Stromal cell of bone marrow (primary cell): ENCODE measurements at regions not wholly inside any gene's neighbourhood (a gene's known extent, or its start where the extent isn't known, plus 50 kb on each side); places are given as distances from the start of the nearest gene placed in this dataset.
"Not testable (repeated sequence)": the region's sequence is repeated elsewhere in the genome, so short reads cannot be mapped to it uniquely, and the experiment has no call there.

Experiments used
- DNase-seq: peaks from one replicate; pipeline ENCODE4 v3.0.0-alpha.2; 2012; ENCODE audit warnings: low read depth

DNA sequence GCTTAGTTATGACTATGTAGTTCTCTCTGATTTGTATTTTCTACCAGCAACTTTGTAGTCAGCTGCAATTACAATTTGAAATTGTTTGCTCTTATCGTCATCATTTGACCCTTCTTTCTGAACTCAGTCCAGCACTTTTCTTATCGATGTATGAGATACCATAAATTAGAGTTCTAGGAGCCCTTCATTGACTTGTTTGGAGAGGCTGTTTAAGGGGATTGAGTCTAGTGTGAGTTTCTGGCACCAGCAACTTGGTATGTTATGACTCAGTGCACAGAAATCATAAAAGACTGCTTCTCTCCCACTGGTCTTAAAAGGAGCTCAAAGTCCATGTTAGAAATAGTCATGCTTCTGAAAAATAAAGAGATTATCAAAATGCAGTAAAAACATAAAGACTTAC lies 190.3 kb downstream of the TENT5A start:
- peak; percentile 59 for DNase-seq

DNA sequence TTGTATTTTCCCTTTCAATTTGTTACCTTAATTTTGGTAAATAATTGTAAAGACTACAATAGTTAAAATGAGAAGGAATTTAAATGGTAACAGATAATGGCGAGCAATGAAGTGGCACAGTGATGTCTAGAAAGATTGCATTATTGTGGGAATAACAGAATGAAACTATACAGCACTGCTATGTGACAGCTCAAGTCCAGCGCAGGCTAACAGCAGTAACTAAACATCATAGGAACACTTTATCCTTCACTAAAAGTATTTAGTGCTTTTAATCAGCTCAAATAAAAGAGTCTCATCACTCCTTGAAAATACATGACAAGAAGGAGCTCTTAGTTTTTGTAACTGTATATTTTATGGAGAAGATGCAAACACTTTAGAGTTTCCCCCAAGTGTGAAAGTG lies 190.8 kb downstream of the TENT5A start:
- DNase-seq = no peak

DNA sequence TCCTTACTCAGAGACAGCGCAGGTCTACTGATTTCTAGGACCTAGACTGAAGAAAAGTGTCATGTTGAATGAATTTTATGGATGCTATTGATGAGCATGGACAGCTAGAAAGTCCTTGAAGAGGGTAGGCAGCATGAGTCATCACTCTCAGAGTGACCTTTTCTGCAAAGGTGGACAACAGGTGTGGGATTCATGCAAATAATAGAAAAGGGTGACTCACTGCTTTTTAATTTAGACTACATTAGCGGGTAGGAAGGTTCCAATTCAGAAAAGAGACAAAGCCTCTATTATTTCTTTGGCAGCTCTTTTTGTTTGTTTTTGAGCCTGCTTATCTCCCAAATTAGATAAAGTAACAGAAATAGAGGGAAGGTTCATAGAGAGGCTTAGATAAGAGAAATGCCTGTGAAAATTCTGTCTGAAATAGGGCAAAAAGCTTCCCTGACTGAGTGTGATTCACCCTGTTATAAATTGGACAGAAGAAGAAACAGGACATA lies 191.4 kb downstream of the TENT5A start:
- DNase-seq = no peak

GRCh38 chr6:81557811-81558210 lies 194.7 kb downstream of the TENT5A start:
- DNase-seq = no peak

- no peak for DNase-seq
Measured at GRCh38 chr6:81556551-81556950, 195.9 kb downstream of the TENT5A start.

DNA sequence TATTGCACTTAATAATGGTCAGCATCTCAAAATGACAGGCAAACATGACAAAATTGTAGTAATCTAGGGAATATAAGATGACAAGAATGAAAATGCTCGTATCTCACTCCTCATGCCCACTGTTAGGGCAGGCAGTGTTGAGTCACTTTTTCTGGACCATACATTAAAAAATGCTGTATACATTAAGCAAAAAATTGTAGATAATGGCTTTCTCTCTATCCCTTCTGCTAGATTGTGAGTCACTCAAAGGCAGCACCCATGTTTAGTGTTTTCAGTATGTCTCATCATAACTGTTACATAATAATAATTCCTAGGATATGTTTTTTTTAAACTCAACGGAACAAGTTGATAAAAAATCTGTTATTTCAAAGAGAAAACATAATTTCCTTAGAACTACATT lies 199.3 kb downstream of the TENT5A start:
- DNase-seq = no peak

DNA sequence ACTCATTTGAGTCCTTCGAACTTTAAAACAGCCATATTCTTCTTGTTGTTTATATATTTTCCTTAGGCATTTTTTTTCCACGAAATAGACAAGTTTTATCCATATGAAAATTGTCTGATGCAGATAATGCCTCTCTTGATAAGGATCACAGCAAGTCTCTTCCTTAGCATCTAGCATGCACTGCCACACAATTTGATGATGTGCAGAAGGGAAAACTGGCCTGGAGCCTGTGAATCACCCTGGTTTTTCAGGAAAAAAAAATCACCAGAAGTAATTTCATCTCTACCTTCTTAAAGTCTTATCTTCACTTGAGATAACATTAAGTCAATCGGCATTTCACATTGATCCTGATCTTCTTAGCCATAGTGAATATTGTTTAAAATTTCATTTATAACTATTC lies 199.8 kb downstream of the TENT5A start:
- no peak for DNase-seq

GRCh38 chr6:81547149-81547548 lies 205.3 kb downstream of the TENT5A start:
- no peak for DNase-seq

GRCh38 chr6:81534934-81535465 lies 217.5 kb downstream of the TENT5A start:
- DNase-seq = no peak

DNA sequence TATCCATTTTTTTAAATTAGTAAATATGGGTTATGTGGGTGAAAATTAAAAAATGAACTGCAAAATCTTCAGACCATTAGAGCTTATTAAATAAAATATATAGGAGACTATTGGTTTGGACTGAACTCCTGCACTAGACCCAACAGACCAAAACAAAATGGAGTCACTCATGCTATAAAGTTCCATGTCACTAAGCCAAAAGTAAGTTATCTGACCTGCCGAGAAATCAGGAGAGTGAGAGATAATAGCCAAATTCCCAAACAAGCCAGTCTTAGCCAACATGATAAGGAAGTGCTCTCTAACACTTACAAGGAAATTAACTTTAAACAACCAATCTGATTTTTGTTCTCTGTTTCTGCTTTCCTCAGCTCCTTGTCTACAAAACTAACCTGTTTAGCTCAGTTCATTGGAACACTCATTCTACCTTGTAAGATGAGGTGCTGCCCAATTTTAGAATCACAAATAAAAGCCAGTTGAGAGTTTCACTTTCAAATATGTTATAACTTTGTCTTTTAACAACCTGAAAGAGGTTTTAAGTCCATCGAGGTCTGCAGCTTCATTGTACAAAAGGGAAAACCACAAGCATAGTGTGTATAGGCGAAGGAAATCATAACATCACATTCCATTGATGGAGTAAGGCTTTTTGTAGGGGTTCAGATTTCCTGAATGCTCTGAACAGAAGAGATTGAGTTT lies 220.5 kb downstream of the TENT5A start:
- DNase-seq = no peak

DNA sequence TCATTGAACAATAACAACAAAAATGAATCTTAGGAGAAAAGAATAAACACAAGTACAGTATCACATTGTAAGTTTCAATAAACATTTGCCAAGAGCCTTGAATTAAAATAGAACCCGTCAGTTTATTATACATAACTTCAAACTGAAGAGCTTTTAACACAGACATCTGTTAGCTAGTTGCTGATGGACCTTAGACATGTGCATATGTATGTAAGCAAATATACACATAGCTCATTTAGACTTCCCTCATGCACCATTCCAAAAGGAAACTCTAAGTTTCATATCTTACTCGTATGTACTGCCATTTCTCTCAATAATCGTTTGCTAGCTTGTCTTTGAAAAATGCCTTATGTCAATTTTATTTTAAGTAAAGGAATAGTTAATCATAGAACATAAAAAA lies 235.0 kb downstream of the TENT5A start:
- DNase-seq = no peak

DNA sequence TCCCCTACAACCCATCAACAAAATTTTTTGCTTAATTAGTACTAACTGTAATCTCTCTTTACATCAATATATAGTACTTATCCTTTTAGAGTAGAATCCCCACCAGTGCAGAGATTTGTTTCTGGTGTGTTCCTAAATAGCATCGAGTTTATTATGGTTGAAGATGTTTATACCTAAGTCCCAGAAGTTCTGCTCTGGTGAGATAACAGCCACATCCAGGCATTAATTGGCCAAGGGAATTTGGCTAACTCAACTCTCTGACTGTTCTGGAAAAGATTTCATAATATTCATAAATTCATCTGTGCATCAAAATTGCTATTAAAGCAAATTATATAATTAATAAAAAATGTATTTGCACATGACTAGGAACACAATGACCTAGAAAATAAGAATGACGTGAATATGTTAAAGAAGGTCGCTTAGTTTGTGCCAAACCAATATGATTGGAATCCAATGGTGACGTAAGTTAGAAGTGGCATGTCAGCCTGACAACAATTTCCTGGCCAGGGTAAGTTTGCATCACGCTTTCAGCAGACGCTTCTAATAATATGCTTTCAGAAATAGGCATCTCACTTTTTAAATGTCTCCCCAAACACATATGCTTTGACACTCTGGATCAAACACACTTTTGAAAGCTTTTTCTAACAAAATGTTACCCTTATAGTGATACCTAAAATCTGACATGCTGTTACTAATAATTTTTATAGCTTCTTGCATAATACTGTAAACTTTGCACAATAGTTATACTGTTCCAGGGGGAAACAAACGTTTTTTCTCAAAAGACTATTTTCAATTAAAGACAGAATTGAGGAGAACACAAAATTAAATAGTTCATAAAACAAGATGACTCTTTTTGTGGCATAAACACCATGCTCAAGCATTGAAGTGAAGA lies 236.7 kb downstream of the TENT5A start:
- peak; percentile 25 for DNase-seq

DNA sequence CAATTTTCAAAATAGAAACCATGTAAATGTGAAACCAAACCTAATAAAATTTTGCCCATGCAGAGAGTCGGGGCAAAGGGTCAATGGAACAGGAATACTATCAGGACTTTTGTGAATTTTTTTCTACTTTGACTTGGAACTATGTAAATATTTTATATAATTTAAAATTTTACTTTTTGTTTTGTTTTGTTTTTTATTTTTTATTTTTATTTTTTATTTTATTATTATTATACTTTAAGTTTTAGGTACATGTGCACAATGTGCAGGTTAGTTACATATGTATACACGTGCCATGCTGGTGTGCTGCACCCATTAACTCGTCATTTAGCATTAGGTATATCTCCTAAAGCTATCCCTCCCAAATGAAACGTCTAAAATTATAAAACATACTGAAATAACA lies 238.3 kb downstream of the TENT5A start:
- not testable (repeated sequence) for DNase-seq

- peak; percentile 6 for DNase-seq
Measured at GRCh38 chr6:81511423-81511822, 241.1 kb downstream of the TENT5A start.

GRCh38 chr6:81495999-81496398 lies 256.5 kb downstream of the TENT5A start:
- DNase-seq = no peak

DNA sequence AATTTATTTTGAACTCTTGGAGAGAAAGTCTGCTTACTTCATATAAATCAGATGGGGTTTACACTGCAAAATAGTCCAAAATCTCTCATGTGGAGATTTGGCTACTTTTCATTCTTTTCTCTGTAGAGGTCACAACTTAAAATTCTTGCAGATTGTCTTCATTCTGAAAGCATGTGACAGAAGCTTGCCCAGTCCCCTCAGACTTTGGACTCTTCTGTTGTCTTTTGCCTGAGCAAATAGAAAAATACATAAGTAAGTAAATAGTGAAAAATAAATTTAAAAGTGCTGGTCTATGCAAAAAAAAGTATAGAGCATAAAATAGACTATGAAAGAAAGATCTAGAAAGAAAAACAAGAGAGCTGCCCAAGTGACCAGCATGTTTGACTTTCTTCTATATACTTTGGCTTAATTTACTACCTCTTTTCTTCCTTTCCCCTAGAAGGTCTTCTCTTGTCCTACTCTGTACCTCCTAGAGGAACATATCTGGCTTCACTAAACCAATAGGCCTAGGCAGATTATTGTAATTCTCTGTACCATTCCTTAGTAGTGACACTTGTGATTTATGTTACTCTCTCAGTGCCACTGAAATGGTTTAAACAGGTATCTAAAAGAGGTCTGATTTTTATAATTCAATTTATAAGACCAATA lies 260.9 kb downstream of the TENT5A start:
- no peak for DNase-seq

GRCh38 chr6:81487489-81487888 lies 265.0 kb downstream of the TENT5A start:
- DNase-seq = peak; percentile 30

DNA sequence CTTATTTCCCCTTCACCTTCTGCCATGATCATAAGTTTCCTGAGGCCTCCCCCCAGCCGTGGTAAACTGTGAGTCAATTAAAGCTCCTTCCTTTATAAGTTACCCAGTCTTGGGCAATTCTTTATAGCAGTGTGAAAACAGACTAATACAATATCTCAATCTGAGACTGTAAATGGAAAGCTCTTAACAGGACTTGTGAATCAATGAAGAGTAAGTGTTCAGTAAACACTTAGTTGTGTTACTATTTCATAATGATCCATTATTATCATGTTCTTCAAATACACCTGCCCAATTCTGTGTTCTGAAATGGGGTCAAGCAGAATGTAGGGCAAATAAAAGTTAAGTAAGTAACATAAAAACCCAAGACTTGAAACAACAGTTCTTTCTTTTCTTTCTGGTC lies 266.2 kb downstream of the TENT5A start:
- no peak for DNase-seq

DNA sequence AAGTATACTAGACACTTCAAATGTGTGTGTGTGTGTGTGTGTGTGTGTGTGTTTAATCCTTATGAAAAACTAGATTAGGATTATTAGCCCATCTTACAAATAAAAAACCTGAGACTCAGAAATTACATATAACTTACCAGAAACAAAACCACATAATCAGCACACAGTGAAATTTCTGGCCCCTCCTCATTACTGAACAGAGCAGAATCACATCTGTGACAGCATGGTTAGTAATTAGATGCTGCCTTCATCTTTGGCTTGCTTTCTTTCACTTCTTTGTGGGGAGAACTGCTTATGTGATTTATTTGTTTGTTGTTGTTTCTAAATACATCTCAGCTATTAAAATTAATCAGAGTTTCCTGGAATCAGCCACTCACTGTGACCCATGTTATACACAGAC lies 267.1 kb downstream of the TENT5A start:
- DNase-seq = no peak

DNA sequence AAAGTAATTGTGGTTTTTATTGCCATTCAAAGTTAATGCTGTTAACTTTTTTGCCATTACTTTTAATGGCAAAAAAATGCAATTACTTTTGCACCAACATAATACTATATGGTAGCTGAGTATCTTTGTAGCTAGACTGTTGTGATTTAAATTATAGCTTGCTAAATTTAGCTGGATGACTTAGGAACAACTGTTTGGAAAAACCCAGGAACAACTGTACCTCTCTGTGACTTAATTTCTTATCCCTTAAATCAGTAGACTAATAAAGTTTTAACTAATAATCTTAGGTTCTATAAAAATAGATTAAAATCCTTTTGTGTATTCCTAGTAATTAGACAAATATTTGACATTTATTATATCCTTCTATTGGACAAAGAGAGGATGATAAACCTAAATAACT lies 268.2 kb downstream of the TENT5A start:
- DNase-seq = no peak

GRCh38 chr6:81480139-81480538 lies 272.3 kb downstream of the TENT5A start:
- no peak for DNase-seq

DNA sequence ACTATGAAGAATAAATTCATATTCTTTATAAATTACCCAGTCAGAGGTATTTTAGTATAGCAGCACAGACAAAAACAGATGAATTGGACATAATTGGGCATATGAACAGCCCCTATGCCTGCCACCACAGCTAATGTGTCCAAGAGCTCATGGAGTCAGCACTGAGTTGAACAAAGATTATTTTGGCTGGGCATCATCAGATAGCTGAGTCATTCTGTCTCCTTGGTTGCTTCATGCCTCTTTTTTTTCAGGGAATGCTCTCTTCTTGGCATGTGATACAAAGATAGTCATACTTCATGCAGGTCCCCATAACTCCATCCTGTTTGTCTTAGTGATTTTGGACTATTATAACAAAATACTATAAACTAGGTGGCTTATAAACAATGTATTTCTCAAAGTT lies 275.6 kb downstream of the TENT5A start:
- DNase-seq = peak; percentile 83

DNA sequence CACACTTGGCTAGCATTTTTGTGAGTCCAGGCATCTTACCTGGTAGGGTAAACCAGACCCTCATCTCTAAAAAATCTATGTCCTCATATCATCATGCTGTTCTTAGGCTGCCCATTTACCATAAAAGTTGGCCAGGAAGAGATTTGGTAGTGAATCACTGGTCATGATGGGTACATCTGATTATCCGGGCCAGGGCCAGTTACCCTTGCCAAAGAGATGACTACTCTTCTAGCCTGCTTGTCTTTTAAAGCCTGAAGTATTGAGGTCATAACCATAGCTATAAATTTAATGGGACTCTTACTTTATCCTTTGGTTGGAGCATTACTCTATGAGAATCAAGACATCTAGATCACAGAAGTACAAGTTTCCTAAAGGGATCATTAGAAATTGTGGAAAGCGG lies 276.8 kb downstream of the TENT5A start:
- DNase-seq = peak; percentile 66
